GM18502 (cell line): ENCODE measurements at regions not wholly inside any gene's neighbourhood (a gene's known extent, or its start where the extent isn't known, plus 50 kb on each side); places are given as distances from the start of the nearest gene placed in this dataset.

Experiments used
- ATAC-seq: cut with Tn5 transposase; IDR thresholded peaks from one replicate; pipeline ENCODE4 v1.9.1; 2021; ENCODE audit warnings: mild to moderate bottlenecking; ENCODE audit not compliant: unreplicated experiment, poor library complexity

DNA sequence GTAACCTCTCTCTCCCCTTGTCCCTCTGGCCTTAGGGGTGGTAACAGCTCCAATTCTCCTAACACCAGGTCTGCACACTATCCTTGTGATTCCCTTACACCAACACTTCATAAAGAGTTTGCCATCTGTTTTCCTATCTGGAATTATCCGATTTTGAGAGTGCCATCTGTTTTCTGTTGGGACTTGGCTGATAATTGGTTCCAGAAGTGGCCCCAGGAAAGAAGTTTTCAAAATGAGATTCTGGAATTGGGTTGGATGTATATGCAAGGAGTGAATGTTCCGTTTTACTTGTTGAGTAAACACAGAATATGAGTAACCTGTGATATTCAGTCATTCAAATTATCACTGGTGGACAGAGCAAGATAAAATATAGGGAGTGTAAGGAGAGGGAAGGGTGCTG is 134.1 kb upstream of the HS3ST3A1 start:
- no peak for ATAC-seq

DNA sequence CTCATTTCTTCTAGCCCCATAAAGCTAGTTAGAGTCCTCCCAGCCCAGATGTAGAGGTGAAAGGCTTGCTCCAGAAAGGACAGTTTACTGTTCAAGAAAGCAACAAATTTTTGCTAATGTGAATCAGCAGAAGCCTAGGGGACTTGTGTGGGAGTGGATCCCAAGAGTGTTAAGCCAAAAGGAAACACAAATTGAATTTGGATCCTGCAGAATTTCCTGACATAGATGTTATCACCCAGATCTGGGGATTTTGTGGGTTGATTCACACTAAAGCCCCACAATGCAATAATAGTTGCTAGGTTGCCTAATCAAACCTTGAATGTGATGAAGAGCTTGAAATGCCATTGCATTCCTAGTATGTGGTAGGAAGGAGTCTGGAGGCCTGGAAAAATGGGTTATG is 135.2 kb upstream of the HS3ST3A1 start:
- no peak for ATAC-seq

GRCh38 chr17:13740686-13741085 is 139.0 kb upstream of the HS3ST3A1 start:
- no peak for ATAC-seq

GRCh38 chr17:13741744-13742143 is 140.0 kb upstream of the HS3ST3A1 start:
- ATAC-seq = no peak

GRCh38 chr17:13743906-13744305 is 142.2 kb upstream of the HS3ST3A1 start:
- no peak for ATAC-seq

- no peak for ATAC-seq
Measured at GRCh38 chr17:13746404-13746803, 144.7 kb upstream of the HS3ST3A1 start.

- ATAC-seq = no peak
Measured at GRCh38 chr17:13749166-13749890, 147.6 kb upstream of the HS3ST3A1 start.

DNA sequence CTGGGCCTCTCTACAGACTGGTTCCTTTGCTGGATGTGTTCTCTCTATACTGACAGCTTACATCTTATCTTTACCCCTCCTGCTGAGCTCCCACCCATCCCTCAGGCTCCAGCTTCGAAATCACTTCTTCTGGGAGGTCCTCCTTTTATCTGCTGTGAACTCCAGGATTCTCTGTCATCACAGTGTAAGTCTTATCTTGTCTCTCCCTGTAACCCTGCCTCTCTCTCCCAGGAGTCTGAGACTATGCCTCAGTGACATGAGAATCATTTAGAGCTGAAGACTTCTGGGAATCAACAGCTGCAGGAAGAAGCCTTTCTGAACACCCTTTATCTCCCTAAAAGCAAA is 148.1 kb upstream of the HS3ST3A1 start:
- no peak for ATAC-seq

GRCh38 chr17:13750816-13751793 is 149.4 kb upstream of the HS3ST3A1 start:
- ATAC-seq = no peak

DNA sequence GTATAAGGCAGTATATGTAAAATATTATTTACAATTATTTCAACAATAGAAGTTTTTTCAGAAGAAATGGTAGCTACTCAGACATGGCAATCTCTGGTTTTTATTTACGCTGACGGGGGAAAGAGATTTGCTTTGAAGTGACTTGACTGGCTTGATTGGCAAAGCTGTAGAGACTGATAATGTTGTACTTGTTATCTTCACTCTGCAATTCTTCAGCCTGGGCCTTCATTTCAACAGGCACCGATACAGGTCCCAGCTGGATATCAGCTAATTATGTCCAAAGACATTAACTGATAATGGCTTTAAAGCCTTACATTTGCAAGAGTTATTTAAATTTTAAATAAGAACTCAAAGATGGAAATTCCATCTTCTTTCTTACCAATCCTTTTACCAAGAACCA is 151.4 kb upstream of the HS3ST3A1 start:
- ATAC-seq = no peak

- no peak for ATAC-seq
Measured at GRCh38 chr17:13753771-13754170, 152.0 kb upstream of the HS3ST3A1 start.

GRCh38 chr17:13755851-13756250 is 154.1 kb upstream of the HS3ST3A1 start:
- ATAC-seq = no peak

- no peak for ATAC-seq
Measured at GRCh38 chr17:13756763-13757162, 155.0 kb upstream of the HS3ST3A1 start.

DNA sequence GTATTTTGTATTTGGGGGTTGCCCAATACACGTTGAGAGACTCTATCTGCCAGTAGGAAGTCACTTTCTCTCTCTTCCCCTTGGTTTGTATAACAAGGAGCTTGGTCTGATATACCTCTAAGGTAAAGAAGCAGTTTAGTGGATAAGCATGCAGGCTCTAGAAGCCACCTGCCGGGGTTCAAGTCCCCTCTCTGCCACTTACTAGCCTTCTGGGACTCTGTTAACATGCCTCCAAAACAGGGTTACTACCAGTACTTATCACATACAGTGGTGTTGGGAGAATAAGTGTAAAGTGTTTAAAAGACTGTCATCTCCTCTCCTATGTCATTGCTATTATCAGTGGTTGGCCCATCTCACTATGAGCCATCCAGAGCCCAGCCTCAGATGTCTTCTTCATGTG is 156.1 kb upstream of the HS3ST3A1 start:
- no peak for ATAC-seq

DNA sequence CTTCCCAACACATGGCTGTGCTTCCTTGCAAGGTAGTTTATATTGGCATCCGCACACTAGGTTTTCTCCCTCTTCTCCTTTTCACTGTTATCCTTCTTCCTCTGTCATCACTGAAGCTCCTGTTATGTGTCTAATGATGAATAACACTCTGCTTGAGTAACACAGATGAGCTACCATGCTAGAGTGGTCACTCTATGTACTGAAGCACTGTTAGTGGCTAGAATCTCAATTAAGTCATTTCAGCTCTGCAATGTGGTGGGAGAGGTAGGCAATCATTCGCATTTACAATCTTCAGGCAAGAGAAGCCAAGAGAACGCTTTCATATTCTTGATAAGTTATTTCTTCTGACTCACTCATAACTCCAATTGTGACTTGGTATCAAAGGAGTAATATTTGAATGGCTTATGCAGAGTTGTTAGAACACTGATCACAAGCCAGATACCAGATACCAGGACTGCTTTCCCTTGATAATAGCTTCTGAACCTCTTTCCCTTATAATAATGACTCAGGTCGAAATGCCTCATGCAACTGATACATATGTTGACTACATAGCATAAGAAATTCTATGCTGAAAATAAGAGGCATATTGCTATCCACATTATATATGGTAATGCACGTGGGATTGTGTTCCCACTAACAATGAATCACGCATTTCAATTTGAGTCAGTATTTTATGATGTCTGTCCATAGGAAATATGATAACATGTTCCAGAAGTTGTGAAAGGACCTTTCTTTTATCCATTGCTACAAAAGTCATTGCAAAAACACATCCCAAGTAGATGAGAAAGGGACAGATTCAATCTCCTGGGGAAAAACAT is 158.0 kb upstream of the HS3ST3A1 start:
- no peak for ATAC-seq

DNA sequence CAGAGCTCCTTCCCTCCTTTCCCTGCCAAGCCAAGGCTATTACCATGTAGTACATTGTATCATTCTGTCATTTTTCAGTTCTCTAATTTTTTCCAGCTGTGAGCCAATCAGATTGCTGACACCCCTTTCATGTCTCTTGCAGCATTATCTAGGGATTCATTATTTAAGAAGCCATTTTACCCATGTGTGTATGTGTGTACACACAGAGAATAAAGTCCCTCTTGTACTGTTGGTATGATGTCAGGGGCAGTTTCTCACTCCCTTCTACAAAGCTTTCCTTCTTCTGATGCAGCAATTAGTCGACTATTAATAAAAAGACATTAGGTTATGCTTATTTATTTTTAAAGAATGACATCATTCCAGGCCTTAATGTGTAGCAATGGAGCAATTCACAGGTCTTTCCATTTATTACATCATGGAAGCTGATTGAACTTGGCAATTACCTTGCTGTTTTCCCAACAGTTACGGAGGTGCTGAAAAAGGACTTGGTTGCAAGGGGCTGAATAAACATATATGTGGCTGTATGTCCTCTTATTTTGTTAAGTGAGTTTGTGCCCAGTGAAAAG is 159.4 kb upstream of the HS3ST3A1 start:
- ATAC-seq = no peak

GRCh38 chr17:13765701-13766100 is 164.0 kb upstream of the HS3ST3A1 start:
- ATAC-seq = no peak

DNA sequence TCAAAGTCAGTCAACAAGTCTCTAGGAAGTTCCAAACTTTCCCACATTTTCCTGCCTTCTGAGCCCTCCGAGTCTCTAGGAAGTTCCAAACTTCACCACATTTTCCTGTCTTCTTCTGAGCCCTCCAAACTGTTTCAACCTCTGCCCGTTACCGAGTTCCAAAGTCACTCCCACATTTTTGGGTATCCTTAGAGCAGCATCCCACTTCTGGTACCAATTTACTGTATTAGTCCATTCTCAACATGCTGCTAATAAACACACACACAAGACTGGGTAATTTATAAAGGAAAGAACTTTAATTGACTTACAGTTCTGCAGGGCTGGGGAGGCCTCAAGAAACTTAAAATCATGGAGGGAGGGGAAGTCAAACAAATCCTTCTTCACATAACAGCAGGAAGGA is 169.0 kb upstream of the HS3ST3A1 start:
- ATAC-seq = no peak

GRCh38 chr17:13775450-13775849 is 173.7 kb upstream of the HS3ST3A1 start:
- no peak for ATAC-seq

DNA sequence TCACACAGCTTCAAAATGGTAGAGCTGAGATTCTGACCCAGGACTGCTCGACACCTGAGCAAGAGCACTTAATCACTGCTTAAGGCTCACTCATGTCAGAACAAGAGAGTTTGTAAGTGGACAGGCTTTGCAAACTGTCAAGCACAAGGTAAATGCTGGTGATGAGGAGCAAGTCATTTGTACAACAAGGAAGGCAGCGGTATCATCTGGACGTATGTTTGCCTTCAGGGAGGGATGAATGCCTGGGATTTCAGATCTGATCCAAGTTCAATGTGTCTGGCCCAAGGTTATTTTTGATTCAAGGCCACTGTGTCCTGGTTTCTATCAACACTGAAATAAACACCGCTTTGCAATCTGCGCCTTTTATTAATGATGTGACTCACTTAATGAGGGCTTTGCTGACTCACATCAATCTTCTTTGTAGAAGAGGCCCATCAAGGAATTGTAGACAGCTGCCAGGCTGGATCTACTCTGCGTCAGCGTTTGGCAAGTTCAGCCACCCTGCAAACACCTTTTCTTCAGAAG is 174.4 kb upstream of the HS3ST3A1 start:
- no peak for ATAC-seq
